ENCODE measurements at regions not wholly inside any gene's neighbourhood (a gene's known extent, or its start where the extent isn't known, plus 50 kb on each side); places are given as distances from the start of the nearest gene placed in this dataset.
"Not testable (repeated sequence)": the region's sequence is repeated elsewhere in the genome, so short reads cannot be mapped to it uniquely, and the experiment has no call there.

DNA sequence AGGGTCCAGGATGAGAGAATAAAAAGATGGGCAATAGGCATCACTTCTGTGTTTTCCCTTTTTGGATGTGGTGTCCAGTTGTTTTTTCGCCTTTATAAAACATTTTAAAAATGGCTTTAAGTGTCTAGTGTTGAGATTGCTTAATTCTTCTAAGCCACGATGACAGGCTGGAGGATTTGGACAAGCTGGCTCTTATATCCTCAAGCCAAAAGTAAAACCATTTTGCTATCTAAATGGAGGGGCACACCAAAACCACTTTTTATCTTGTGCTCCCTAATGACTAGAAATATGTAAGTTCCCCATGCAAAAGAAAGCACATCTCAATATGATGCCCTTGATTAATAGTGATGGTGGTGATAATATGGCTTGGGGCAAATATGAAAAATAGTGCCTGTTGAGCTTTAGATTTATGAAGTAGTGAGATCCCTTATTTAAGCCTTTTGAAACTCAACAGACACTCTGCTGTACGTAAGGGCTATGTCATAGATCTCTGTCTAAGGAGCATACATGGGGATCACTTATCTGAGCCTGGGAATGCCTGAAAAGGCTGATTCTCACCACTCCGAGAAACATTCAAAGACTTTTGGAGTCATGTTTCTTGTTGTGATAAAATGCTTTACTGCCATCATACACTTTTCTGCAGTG is 185.5 kb downstream of the KCNS3 start:
- DNase-seq = no peak

DNA sequence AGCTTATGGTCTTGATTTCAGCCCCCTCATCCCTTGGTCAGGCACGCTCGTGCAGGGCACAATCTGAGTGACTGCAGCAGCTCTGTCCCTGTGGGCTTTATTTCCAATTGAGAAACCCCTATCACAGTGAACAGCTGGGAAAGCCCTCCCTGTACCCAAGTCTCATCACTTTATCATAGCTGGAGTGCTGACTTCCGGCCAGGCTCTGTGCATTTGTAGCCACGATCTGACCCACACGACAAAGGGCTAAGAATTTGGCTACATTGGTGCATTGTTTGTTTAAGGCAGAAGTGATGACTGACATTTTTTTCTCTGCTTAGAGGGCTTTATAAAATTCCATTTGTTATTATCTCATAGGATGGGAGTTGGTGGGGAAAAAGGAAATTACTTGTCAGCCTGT is 184.4 kb downstream of the KCNS3 start:
- DNase-seq = no peak

- no peak for DNase-seq
These were observed 183.2 kb downstream of the KCNS3 start for GRCh38 chr2:18061717-18062116.

DNA sequence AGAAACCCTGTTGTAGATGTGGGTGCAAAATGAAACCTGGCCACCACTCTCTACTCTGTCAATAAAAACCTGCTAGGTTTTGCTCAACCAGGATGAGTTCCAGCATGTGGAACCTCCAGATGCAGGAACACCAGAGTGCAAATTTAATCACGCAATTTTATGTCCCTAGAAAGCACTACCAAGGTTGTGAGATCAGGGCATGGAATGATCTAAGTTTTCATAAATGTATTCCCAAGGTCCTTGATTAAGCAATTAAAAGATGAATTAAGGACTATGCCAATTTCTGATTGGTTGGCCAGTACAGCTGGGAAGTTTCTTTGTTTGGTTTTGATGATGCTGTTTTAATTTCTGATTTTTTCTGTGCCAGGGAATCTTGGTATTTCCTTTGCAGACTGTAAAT is 179.2 kb downstream of the KCNS3 start:
- DNase-seq = no peak

GRCh38 chr2:18055290-18055689 is 176.8 kb downstream of the KCNS3 start:
- DNase-seq = no peak

DNA sequence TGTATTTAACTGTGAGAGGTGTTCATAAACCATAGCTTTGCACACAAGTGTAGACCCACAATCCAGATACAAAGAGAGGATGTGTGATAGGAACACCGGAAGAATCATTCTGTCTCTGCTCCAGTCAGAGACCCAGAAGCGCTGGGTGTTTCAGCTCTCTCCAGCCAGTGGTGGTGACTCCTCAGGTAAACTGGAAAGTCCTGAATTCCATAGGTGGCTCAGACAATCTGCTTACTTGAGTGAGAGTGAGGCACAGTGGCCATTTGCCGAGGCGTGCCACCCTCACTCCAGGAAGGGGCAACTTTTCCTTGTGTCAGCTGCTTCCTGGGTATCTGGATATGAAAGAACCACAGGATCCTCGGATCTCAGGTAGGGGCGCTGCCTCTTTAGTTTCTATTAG is 171.5 kb downstream of the KCNS3 start:
- no peak for DNase-seq

- no peak for DNase-seq
These were observed 170.9 kb downstream of the KCNS3 start for GRCh38 chr2:18049325-18049724.

DNA sequence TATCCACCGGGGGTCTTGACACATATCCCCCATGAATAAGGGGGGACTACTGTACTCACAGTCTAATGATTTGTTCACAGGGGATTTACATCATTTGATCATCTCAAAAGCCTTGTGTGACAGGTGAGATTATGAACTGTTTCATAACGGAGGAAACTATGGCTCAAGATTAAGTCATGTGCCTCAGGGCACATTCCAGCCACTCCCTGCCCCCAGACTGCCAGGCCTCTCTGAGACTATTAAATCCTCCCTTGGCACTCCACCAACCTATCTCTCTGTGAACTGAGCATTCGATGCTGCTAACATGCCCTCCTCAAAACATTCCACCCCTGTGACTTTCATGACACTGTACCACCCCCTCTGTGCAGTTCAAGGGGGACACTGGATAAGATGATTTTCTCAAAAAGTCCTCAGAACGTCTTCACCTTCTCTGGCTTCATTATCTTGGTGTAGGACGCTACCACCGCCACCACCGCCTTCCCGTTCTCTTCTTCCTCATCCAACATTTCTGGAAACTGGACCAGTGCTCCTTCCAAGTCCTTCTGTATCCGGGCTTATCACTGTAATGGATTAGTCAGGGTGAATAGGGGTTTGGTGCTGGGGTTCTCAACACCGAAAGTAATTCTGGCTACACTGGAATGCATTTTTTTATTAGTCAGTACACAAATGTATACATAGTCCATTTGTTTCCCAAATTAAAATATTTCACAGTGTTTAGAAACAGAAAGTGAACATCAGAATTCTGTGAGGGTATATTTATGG is 169.6 kb downstream of the KCNS3 start:
- DNase-seq = no peak

GRCh38 chr2:18047213-18047611 is 168.7 kb downstream of the KCNS3 start:
- DNase-seq = no peak

GRCh38 chr2:18046558-18047212 is 168.2 kb downstream of the KCNS3 start:
- no peak for DNase-seq

GRCh38 chr2:18046017-18046416 is 167.6 kb downstream of the KCNS3 start:
- DNase-seq = no peak

- DNase-seq = no peak
These were observed 166.8 kb downstream of the KCNS3 start for GRCh38 chr2:18045230-18045629.

DNA sequence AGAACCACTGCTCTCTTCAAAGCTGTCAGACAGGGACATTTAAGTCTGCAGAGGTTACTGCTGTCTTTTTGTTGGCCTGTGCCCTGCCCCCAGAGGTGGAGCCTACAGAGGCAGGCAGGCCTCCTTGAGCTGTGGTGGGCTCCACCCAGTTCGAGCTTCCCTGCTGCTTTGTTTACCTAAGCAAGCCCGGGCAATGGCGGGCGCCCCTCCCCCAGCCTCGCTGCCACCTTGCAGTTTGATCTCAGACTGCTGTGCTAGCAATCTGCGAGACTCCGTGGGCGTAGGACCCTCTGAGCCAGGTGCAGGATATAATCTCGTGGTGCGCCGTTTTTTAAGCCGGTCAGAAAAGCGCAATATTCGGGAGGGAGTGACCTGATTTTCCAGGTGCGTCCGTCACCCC is 138.9 kb downstream of the KCNS3 start:
- not testable (repeated sequence) for DNase-seq

DNA sequence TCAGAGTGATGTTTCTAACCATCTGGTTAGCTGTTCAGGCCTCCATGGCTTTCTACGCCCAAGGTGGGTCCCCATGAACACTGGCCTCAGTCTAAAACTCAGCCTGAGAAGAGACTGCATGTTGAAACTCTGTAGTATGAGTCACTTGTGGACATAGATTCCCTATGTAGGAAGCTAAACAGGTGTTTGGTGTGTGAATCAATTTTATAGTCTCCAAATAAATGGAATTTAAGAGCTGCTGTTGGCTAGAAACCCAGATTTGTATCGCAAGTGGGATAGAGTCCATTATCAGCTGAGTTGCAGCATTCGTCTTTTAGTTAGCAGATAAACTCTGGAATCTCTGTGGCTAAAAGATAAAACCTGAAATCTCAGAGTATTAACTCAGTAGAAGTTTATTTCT is 131.4 kb downstream of the KCNS3 start:
- no peak for DNase-seq

GRCh38 chr2:18005411-18005810 is 126.9 kb downstream of the KCNS3 start:
- DNase-seq = no peak

- no peak for DNase-seq
These were observed 123.2 kb downstream of the KCNS3 start for GRCh38 chr2:18001671-18002070.

DNA sequence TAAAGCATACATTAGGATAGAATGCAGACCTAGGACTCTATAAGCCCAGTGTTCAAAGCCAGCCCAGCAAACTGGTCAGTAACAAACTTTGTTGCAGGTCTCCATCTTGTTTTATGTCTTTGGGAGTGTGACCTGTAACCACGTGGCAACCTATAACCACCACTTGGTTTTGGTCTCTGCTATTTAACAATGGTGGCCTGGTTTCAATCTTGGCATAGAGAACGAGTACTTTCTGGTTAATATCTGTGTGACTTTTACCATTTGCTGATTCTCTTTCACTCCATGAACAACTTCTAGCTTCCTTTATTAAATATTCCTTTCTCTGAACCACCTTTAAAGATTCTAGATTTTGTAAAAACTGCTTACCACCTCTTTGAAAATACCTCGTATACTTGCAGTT is 118.5 kb downstream of the KCNS3 start:
- DNase-seq = no peak

DNA sequence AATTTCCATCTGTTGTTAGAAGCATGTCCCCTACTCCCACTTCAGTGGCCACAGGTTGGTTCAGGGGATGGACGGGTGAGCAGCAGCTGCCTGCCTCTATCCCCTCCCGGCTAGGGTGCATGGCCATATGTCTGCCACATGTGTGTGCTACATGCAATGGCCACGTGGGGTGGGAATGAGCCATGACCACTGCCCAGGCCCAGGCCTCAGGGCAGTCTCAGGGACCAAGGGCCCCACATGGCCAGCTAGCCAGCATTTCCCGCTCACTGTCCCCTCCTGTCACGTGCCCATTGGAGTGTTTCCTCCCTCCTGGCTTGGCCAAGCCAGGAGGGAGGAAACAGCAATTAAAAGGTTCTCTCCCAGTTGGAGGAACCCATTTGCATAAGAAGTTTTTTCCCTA is 117.1 kb downstream of the KCNS3 start:
- no peak for DNase-seq

Data from activated CD8-positive, alpha-beta memory T cell treated with anti-CD3 and anti-CD28 coated beads for 24 hours (primary cell).